ENCODE measurements at regions not wholly inside any gene's neighbourhood (a gene's known extent, or its start where the extent isn't known, plus 50 kb on each side); places are given as distances from the start of the nearest gene placed in this dataset.

DNA sequence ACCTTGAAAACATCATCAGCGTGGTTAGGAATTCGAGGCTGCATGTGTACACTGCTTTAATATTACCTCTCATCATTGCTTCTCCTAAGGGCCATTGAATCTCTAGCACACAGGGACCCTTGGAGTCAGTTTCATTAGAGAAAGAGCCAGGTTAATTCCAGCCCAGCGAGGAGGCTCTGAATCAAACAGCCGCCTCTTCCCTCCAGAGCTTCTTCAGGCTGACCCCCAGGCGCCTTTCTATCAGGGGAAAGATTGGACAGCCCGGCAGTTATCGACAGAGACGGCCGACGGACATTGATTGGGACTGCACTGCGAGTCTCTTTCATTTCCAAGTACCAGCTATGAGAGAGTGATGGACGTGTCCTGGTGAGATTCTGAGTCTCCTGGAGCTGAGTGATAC, 159.2 kb downstream of the ANKRD60 start:
- no peak for DNase-seq (ENCODE audit: low read depth)

DNA sequence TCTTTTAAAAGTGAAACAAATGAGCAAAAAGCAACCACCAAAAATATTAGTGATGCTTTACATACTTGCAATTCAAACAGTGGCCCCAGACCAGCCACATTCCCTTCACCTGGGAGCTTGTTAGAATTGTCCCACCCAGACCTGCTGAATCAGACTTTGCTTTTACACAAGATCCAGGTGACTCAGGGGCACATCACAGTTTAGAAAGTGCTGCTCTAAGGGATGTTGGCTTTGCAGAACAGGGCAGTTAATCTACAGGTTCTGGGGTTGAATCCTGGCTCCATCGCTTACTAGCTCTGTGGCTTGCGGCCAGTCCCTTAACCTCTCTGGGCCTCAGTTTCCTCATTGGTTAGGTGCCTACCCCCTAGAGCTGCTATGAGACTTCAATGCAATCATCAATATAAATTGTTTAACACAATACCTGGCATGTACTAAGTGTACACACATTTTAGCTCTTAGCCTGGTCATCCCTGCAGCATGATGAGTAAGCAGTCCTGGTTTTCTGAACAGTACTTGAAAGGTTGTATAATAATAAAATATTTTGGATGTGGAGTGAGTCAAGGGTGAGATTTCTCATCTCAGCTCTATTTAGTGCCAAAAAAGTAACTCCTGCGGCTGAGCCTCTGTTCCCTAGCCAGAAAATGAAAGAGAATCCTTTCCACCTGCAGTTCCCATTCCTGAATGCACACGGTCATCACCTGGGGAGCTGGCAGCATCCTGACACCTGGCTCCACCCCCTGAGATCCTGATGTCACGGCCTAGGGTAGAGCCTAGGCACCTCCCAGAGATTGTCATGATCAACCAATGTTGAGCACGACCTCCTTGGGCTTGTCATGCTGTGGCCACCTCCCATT, 162.7 kb downstream of the ANKRD60 start:
- DNase-seq (ENCODE audit: low read depth): no peak

DNA sequence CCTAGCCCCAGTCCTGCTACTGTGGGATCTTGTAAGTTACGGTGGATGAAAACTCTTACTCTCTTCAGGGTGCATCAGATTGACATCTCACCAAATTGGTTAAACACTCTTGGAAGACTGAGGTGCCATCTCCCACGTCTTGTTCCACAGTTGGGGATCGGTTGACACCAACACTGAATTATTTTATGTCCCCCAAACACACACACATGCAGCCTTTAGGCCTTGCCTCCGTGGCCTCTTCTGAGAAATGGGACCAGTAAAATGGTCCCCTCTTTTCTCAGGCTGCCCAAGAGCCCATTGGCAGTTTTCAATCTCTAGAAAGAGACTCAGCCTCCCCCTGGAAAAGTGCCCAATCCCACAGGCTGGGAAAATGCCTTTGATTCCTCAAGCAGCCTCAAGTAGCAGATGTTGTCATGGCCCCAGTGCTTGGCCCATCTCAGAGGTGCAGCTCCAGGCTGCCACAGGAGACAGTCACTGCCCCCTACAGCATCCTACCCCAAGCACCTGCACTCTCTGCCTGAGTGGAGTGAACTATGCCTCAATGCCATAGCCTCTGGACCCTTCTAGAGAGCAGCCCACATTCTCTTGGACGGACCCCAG, 163.9 kb downstream of the ANKRD60 start:
- DNase-seq (ENCODE audit: low read depth): no peak

DNA sequence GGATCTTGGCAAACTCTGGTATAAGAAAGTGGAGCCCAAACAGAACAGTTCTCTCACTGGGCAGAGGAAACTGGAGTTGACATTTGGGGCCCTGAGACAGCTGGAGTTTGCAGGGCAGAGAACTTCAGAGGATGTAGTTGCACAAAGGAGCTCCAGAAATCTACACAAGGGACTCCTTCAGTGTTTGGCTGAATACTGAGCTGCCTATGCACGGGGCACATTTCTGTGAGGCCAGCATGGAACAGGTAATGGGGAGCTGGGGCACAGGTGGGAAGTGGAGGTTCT, 169.3 kb downstream of the ANKRD60 start:
- DNase-seq (ENCODE audit: low read depth): no peak

DNA sequence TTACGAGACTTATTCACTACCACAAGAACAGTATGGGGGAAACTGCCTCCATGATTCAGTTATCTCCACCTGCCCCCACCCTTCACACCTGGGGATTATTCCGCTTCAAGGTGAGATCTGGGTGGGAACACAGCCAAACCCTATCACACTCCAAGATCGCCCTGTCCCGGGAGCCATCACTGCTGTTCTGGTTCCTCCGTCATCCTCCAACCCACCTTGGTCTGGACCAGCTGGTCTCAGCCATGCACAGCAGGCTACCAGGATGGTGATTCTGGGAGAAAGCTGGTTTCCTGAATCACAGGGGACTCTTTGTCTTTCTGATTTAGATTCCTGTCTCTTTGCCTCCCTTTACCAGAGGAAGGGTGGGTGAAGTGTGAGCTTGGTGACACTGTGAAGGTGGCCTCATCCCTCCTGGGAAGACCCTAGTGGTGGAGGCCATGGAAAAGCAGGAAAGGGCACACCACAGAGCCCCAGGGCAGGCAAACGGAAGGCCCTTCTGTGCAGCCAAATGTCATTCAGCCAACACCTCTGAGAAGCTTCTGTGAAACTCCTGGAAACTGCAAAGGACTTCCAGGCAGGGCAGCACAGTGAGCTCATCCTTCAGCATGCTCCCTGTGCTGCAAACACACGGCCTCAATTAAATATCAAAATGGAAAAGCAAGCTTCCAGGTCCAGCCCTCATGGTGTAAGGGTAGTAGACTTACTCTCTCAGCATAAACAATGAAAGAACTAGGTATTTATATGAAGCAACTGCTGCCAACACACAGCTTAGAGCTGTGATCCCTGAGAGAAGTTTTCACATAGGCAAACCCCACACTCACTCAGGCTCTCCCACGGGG, 169.8 kb downstream of the ANKRD60 start:
- DNase-seq (ENCODE audit: low read depth): no peak

DNA sequence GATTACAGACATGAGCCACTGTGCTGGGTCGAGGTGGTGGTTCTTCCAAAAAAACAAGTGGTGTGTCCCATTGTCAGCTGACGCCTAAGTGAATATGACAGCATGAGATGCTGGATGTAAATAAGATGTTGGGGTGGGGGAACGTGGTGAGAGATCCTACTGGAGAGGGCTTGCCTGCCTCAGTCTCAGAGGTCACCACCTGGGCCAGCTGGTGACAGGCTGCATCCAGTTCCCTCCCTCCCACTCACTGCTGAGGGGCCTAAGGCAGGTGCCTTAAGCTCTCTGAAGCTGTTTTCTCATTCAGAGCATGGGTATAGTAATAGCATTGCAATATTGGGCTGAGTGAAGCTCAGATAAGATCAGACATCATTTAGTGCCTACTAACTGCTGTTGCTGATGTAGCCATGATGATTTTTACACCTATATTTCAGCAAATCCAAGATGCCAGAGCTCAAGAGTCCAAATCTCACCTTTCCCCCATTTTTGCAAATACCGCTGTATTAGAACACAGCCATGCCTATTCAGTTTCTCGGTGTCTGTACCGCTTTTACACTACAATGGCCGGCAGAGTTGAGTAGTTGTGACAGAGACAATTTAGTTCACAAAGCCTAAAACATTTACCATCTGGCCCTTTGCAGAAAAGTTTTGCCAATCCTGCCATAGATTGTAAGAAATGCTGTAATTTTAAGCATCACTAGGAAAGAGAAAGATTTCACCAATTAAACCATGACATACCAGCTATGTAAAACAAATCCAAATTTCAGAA, 171.3 kb downstream of the ANKRD60 start:
- DNase-seq (ENCODE audit: low read depth): no peak

DNA sequence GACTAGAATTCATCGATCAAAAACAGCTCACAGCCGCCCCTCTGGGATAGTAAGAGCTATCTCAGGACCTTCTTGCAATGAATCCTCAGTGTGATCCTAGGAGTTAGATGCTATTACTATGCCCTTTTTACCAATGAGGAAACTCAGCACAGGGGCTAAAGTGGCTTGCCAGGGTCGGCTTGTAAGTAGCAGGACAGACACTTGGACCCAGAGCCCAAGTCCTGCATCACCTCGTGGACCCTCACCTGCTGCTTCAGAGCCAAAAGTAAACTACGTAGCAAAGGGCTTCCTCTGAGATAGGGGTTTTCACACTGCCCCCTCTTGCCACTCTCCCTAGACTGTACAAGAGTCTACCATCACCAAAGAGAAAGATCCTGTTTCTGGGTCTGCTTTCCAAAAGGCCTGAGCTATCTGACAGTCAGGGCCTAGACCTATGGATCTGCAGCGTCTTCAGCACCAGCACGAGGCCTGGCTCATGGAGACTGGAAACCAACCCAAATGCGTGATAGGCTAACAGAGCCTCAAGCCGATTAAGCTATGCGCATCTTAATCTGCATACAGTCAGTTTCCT, 172.3 kb downstream of the ANKRD60 start:
- DNase-seq (ENCODE audit: low read depth): no peak

GRCh38 chr20:58054780-58055373, 173.6 kb downstream of the ANKRD60 start:
- DNase-seq (ENCODE audit: low read depth): no peak

- DNase-seq (ENCODE audit: low read depth): no peak
These were observed 174.2 kb downstream of the ANKRD60 start for GRCh38 chr20:58054082-58054779.

DNA sequence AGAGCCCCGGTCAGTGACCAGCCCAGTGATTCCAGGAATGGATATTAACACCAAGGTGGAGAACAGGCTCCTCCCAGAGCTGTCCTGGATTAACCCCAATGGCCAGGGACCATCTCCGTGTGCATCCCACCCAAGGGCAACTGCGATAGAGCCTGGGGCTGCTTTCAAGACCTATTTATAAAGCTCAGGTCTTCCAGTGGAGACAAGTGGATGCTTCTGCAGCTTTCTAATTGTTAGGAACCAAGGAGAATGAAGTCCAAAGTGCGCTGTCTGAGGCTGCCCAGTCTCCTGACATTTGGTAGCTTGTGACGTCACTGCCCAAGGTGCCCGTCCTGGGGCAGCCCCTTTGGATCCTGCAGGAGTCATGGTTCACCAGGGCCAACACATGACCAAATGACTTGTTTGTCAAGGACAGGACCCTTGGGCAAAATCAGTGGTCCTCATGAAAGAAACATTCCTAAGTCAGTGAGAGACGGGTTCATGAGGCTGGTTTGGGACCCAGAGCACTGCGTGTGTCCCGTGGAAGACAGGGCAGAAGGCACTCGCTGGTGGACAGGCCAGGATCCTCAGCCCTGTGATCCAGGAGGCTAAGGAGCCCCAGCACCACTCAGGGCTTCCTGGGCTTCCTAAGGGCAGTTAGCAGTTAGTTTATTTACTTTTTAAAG, 174.9 kb downstream of the ANKRD60 start:
- DNase-seq (ENCODE audit: low read depth): no peak

- no peak for DNase-seq (ENCODE audit: low read depth)
These were observed 177.1 kb downstream of the ANKRD60 start for GRCh38 chr20:58051367-58051766.

GRCh38 chr20:58048096-58048702, 180.3 kb downstream of the ANKRD60 start:
- DNase-seq (ENCODE audit: low read depth): no peak

GRCh38 chr20:58046311-58046710, 182.1 kb downstream of the ANKRD60 start:
- no peak for DNase-seq (ENCODE audit: low read depth)

DNA sequence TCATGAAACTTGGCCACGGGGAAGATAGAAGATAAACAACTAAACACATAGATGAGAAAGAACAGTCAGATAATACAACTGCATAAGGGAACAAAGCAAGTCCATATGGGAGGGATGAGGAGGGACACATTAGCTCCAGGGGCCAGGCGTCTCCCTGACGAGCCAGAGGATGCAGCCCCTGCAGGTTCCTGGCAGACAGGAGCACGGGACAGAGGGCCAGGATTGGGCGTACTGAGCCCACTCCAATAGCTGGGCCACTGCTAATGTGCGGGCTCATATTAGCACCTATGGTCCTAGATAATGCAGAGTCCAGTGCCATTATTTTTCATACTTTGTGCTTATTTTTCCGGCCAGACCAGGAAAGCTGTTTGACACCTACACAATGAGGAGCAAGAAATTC, 182.9 kb downstream of the ANKRD60 start:
- no peak for DNase-seq (ENCODE audit: low read depth)

DNA sequence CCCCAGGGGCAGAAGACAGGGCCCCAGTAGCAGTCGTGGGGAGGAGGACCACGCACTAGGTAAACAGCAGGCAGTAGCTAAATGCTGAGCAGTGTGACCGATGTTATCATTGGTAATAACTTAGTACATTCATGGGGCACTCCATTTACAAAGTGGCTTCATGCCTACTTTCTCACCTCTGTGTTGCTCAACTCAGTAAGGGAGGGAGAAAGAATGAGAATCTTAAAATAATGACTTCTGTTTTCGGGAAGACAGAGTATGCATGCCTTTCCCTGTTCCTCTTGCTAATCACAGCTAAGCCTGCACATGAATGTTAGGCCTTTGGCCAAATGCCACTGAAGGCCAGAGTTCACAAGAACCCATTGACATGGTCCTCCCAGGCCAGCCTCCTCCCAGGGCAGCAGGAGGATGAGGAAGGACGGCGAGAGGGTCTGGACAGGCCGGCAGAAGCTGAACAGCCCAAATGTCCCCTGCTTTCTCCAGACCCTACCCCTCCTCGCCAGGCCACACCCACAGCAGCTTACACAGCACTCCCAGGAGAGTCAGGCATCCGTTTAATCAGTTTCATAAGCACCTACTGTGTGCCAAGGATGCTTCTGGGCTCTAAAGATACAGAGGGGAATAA, 183.4 kb downstream of the ANKRD60 start:
- DNase-seq (ENCODE audit: low read depth): no peak

GRCh38 chr20:58044286-58044685, 184.2 kb downstream of the ANKRD60 start:
- DNase-seq (ENCODE audit: low read depth): no peak

GRCh38 chr20:58043236-58044140, 185.0 kb downstream of the ANKRD60 start:
- no peak for DNase-seq (ENCODE audit: low read depth)

DNA sequence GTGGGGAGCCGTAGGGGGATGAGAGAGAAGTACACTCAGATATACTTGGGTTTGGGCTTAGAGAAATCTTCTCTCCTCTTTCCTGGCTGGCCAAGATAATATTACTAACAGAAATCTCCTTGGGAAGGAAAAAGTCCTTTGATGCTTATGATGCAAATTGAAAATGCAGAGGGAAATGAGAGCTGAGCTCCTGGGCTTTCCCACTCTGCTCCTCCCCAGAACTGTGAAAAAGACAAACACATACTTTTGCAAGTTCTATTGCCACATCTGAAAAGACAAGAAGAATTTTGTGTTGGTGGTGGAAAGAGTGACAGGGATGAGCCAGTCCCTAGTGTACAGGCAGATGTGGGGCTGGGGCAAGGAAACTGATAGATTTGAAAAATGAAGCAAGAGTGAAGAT, 185.9 kb downstream of the ANKRD60 start:
- DNase-seq (ENCODE audit: low read depth): no peak

All from stimulated activated CD8-positive, alpha-beta memory T cell treated with anti-CD3 and anti-CD28 coated beads, Interleukin-4, amount 100 ng/mL, for 24 hours (primary cell).